Erythroblast (primary cell): ENCODE measurements at regions not wholly inside any gene's neighbourhood (a gene's known extent, or its start where the extent isn't known, plus 50 kb on each side); places are given as distances from the start of the nearest gene placed in this dataset.

Experiments
- GATA1 ChIP-seq: IDR thresholded peaks from 2 replicates; pipeline ENCODE4 v1.6.1; 2011; ENCODE audit warnings: low read depth, mild to moderate bottlenecking, control low read depth, low read length, moderate library complexity
- POLR2A ChIP-seq: IDR thresholded peaks from 2 replicates; pipeline ENCODE4 v1.6.1; 2011; ENCODE audit warnings: mild to moderate bottlenecking, low read length

DNA sequence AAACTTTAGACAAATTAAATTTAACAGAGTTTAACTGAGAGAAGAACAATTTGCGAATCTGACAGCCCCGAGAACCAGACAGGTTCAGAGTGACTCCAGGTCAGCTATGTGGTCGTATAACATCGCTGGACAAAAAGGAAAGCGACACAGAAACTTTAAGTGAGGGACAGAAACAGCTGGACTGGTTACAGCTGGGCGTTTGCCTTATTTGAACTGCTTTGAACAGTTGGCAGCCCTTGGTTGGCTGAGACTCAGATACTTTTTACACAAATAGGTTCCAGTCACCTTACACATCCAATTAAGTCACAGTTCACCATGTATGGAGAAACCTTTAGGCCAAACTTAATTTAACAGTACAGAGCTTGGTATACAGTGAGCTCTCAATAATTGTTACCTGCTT, 436.9 kb downstream of the GUCY1A2 start:
- TF ChIP-seq POLR2A (no peak), GATA1 (no peak)
